OCI-LY7 (cell line): ENCODE measurements at regions not wholly inside any gene's neighbourhood (a gene's known extent, or its start where the extent isn't known, plus 50 kb on each side); places are given as distances from the start of the nearest gene placed in this dataset.

Source experiments
- EZH2phosphoT487 ChIP-seq: fragments of 200-600 bp; sonication (generic); IDR thresholded peaks from 2 replicates; pipeline ENCODE4 v1.6.1; 2018; ENCODE audit warnings: low read depth, borderline replicate concordance, mild to moderate bottlenecking, mixed run types, antibody characterized with exemption, low read length, moderate library complexity, mixed read lengths
- TF ChIP-seq, protein P1 (sequence below): fragments of 200-600 bp; sonication (generic); conservative IDR thresholded peaks from 2 replicates; pipeline ENCODE4 v1.5.1; 2014; ENCODE audit warnings: mild to moderate bottlenecking, antibody characterized with exemption, low read length, moderate library complexity, mixed read lengths

DNA sequence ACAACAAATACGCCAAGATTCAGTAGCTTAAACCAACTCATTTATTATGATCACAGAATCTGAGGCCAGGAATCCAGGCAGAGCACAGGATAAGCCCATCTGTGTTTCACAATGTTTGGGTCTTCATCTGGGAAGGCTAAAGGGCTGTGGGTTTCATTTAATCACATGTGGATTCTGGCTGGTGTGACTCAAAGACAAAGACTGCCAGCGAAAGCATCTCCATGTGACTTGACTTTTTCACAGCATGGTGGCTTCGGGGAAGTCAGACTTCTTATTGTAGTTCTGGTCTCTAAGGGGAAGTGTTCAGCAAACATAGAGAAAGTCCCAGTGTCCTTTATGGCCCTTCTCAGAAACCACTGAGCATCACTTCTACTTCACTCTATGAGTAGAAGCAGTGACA lies 1014.4 kb upstream of the GOT2 start:
- TF ChIP-seq, protein P1, sequence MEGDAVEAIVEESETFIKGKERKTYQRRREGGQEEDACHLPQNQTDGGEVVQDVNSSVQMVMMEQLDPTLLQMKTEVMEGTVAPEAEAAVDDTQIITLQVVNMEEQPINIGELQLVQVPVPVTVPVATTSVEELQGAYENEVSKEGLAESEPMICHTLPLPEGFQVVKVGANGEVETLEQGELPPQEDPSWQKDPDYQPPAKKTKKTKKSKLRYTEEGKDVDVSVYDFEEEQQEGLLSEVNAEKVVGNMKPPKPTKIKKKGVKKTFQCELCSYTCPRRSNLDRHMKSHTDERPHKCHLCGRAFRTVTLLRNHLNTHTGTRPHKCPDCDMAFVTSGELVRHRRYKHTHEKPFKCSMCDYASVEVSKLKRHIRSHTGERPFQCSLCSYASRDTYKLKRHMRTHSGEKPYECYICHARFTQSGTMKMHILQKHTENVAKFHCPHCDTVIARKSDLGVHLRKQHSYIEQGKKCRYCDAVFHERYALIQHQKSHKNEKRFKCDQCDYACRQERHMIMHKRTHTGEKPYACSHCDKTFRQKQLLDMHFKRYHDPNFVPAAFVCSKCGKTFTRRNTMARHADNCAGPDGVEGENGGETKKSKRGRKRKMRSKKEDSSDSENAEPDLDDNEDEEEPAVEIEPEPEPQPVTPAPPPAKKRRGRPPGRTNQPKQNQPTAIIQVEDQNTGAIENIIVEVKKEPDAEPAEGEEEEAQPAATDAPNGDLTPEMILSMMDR: no peak
- TF ChIP-seq EZH2phosphoT487: no peak
